ENCODE measurements at regions not wholly inside any gene's neighbourhood (a gene's known extent, or its start where the extent isn't known, plus 50 kb on each side); places are given as distances from the start of the nearest gene placed in this dataset.

GRCh38 chr3:176954517-176954916, 242.8 kb downstream of the TBL1XR1 start:
- no peak for DNase-seq (ENCODE audit: low read depth)
- TF ChIP-seq, protein P1, sequence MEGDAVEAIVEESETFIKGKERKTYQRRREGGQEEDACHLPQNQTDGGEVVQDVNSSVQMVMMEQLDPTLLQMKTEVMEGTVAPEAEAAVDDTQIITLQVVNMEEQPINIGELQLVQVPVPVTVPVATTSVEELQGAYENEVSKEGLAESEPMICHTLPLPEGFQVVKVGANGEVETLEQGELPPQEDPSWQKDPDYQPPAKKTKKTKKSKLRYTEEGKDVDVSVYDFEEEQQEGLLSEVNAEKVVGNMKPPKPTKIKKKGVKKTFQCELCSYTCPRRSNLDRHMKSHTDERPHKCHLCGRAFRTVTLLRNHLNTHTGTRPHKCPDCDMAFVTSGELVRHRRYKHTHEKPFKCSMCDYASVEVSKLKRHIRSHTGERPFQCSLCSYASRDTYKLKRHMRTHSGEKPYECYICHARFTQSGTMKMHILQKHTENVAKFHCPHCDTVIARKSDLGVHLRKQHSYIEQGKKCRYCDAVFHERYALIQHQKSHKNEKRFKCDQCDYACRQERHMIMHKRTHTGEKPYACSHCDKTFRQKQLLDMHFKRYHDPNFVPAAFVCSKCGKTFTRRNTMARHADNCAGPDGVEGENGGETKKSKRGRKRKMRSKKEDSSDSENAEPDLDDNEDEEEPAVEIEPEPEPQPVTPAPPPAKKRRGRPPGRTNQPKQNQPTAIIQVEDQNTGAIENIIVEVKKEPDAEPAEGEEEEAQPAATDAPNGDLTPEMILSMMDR (IDR thresholded peaks at IDR 0.05; ENCODE audit: low read length, missing control alignments) = no peak
- H3K4me3 ChIP-seq (replicated peaks; ENCODE audit: low read depth, low read length) = no peak overlapping the region

DNA sequence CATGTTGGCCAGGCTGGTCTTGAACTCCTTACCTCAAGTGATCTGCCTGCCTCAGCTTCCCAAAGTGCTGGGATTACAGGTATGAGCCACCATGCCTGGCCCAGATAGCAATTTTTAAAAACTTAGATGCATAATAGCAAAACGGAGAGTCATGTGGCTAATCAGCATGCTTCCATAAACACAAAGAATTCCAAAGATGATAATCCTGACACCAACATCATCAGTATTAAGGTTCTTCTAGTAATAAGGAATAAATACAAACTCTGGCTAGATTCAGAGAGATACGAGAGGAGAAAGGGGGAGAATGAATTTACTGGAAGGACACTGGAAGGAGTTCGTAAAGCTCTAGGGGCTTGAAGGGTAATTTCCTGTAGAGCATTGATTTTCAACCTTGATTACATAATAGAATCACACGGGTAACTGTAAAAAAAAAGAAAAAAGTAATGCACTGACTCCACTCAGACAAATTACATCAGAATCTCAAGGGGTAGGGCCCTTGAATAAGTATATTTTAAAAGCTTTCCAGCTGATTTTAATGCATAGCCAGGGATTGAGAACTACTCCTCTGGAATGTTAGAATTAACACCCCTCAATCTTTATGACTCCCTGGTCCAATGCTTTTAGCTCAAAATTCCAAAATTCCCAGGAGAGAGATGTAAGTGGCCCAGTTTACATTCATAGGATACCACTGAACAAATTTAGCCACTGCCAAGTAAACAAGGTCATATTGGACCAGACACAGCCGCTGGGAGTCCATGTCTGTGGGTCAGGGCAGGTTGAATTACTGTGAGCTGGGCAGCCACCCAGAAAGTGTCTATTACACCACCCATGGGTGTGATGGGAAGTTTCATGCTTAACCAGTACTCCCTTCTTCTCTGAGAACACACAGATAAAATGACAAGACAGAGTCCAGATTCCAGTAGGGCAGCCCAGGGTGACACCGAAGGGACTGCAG, 243.9 kb downstream of the TBL1XR1 start:
- H3K4me3 ChIP-seq (replicated peaks; ENCODE audit: low read depth, low read length) = no peak overlapping the region
- DNase-seq (ENCODE audit: low read depth) = peak; percentile 64
- TF ChIP-seq, protein P1 (IDR thresholded peaks at IDR 0.05; ENCODE audit: low read length, missing control alignments) = no peak

DNA sequence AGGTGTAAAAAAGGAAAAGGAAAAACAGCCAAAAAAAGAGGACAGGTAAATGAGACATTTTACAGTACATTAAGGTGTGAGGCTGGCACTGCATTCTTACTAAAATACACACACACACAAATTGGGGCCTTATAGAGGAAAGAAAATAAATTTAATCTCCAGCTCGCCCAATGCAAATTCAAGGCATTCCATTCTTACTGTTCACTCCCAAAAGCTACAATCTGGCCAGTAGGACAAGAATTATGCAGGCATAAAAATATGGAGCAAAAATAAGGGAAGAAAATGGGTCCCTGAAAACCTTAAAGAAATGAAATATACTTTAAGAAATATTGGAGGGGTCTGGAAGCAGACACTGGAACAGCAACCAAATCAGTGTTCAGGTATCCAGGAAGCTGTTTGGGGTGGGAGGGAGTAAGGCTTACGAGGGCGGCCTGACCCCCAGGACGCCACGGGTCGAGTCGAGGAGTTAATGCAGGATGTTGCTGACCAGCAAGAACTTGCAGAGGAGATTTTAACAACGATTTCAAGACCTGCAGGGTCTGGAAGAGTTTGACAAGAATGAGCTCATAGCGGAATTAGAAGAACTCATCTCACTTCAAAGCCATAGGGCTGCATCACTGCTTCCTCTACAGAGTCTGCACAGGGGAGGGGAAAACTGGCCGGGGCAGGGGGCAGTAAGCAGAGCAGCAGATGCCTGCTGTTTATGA, 245.5 kb downstream of the TBL1XR1 start:
- DNase-seq (ENCODE audit: low read depth) = no peak
- no peak overlapping the region for H3K4me3 ChIP-seq (replicated peaks; ENCODE audit: low read depth, low read length)
- TF ChIP-seq, protein P1 (IDR thresholded peaks at IDR 0.05; ENCODE audit: low read length, missing control alignments) = no peak

DNA sequence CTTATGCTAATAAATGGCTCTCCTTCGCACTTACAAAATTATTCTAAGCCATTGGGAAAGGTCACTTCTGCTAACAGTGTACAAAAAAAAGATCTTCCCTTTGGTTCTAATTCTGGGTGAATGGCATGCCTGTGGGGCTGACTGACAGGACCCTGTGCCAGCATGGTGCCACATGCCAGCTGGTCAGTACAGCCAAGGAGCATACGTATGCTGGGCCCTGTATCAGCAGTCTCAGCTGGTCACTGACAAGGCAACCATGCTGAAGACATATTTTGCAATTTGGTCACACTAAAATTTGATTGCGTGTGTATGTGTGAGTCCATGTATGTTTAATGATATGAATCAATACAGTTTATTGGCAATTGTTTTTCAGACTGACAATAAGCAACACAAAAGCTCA, 246.1 kb downstream of the TBL1XR1 start:
- no peak for DNase-seq (ENCODE audit: low read depth)
- TF ChIP-seq, protein P1 (IDR thresholded peaks at IDR 0.05; ENCODE audit: low read length, missing control alignments) = no peak
- H3K4me3 ChIP-seq (replicated peaks; ENCODE audit: low read depth, low read length) = no peak overlapping the region

GRCh38 chr3:176950743-176951142, 246.5 kb downstream of the TBL1XR1 start:
- TF ChIP-seq, protein P1 (IDR thresholded peaks at IDR 0.05; ENCODE audit: low read length, missing control alignments) = no peak
- H3K4me3 ChIP-seq (replicated peaks; ENCODE audit: low read depth, low read length) = no peak overlapping the region
- peak; percentile 37 for DNase-seq (ENCODE audit: low read depth)

DNA sequence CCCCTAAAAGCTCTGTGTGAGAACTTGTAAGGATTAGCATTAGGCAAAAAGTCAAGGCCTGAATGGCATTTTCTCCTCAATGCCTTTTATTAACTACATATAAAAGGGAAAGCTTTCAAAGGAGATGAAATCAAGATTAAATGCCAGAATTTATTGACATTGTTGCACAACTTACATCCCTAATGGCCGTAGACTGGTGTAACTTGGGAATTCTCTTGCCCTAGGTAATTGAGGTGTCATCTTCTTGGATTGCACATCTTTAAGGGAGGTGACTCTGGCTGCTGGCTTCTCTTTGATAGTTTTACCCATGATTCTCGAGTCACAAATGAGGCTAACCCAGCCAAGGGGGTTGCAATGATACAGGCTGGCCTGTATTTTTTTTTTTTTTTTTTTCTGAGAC, 249.1 kb downstream of the TBL1XR1 start:
- no peak for DNase-seq (ENCODE audit: low read depth)
- H3K4me3 ChIP-seq (replicated peaks; ENCODE audit: low read depth, low read length) = no peak overlapping the region
- TF ChIP-seq, protein P1 (IDR thresholded peaks at IDR 0.05; ENCODE audit: low read length, missing control alignments) = no peak
